HCT116 (cell line): ENCODE measurements at regions not wholly inside any gene's neighbourhood (a gene's known extent, or its start where the extent isn't known, plus 50 kb on each side); places are given as distances from the start of the nearest gene placed in this dataset.

Experiments
- ATAC-seq: fragments of 200-7000 bp; cut with Tn5 transposase; 2 replicates; pipeline ENCODE4 v1.9.1; 2020; ENCODE audit warnings: mild to moderate bottlenecking, moderate library complexity
- BruUV-seq: library from RNA; stranded (reverse); fragments of 400-500 nt; replicated peaks from 2 replicates; lab custom pipeline; 2021; lab: Mats Ljungman, UMichigan
- CTCF ChIA-PET: fragments of 300-600 bp; sonication (Branson Sonifier 250); formaldehyde crosslinking; loops from one replicate; lab custom pipeline; 2021; ENCODE audit warnings: antibody characterized with exemption; lab: Charles Lee
- POLR2A ChIA-PET: fragments of 300-600, 350-600 bp; sonication (Branson Sonifier 250); formaldehyde crosslinking; loops from one replicate; lab custom pipeline; 2021; ENCODE audit warnings: antibody characterized with exemption; lab: Charles Lee
- RAD21 ChIA-PET, 2 experiments: fragments of 300-600 bp; sonication (Branson Sonifier 250); formaldehyde crosslinking; loops; one replicate each; lab custom pipeline; 2023; ENCODE audit warnings: low total read pairs in 2 of 2; ENCODE audit not compliant: uncharacterized antibody in 2 of 2, unreplicated experiment in 2 of 2, low non-redundant PET in 1 of 2; lab: Charles Lee
- DNase-seq: peaks from one replicate; pipeline ENCODE4 v3.0.0-alpha.2; 2010; ENCODE audit warnings: low read depth, low spot score
- H2AFZ ChIP-seq: fragments of 200-600 bp; shearing (Covaris generic), sonication (generic); 2 replicates; pipeline ENCODE4 v1.6.1; 2017; ENCODE audit warnings: low read depth, mixed run types, mixed read lengths, antibody characterized with exemption, low read length; ENCODE audit not compliant: poor library complexity, severe bottlenecking
- H3K27ac ChIP-seq: 2 replicates; pipeline ENCODE4 v1.5.1; 2012; ENCODE audit warnings: low read depth, low read length
- H3K27me3 ChIP-seq: fragments of 200-600 bp; sonication (generic); 2 replicates; pipeline ENCODE4 v1.6.1; 2016; ENCODE audit warnings: mixed run types, low read length, mixed read lengths; ENCODE audit not compliant: insufficient read depth
- H3K36me3 ChIP-seq, 2 experiments: fragments of 200-500 bp in 1 of 2; fragments of 200-600 bp in 1 of 2; sonication (Bioruptor generic) in 1 of 2; sonication (generic) in 1 of 2; 2 replicates each; pipeline versions ENCODE4 v1.5.1 to v1.6.1; 2014 to 2016; ENCODE audit warnings: low read length in 2 of 2, inconsistent platforms in 1 of 2, mixed read lengths in 1 of 2, mixed run types in 1 of 2; ENCODE audit not compliant: insufficient read depth in 2 of 2, control insufficient read depth in 1 of 2
- H3K4me1 ChIP-seq, 2 experiments: fragments of 200-600 bp in 1 of 2; sonication (generic) in 1 of 2; 2 replicates each; pipeline versions ENCODE4 v1.5.1 to v1.6.1; 2012 to 2017; ENCODE audit warnings: low read length in 2 of 2, inconsistent platforms in 1 of 2, mild to moderate bottlenecking in 1 of 2, mixed read lengths in 1 of 2, mixed run types in 1 of 2, moderate library complexity in 1 of 2; ENCODE audit not compliant: insufficient read depth in 2 of 2, control insufficient read depth in 1 of 2
- H3K4me2 ChIP-seq: fragments of 200-600 bp; sonication (generic); 2 replicates; pipeline ENCODE4 v1.6.1; 2017; ENCODE audit warnings: mixed run types, low read length, mixed read lengths
- H3K4me3 ChIP-seq, 2 experiments: fragments of 200-600 bp in 1 of 2; sonication (generic) in 1 of 2; replicated peaks in 1 of 2; 2 replicates each; pipeline ENCODE4 v1.5.1; 2011 to 2016; ENCODE audit warnings: low read length in 2 of 2, control low read depth in 1 of 2, low read depth in 1 of 2, mild to moderate bottlenecking in 1 of 2, mixed read lengths in 1 of 2, mixed run types in 1 of 2
- H3K79me2 ChIP-seq: fragments of 200-600 bp; sonication (generic); 2 replicates; pipeline ENCODE4 v1.6.1; 2017; ENCODE audit warnings: mild to moderate bottlenecking, mixed run types, low read length, moderate library complexity, mixed read lengths; ENCODE audit not compliant: insufficient read depth
- H3K9ac ChIP-seq: fragments of 200-600 bp; sonication (generic); 2 replicates; pipeline ENCODE4 v1.6.1; 2016; ENCODE audit warnings: low read length, mixed read lengths
- H3K9me2 ChIP-seq: fragments of 200-600 bp; sonication (generic), shearing (Covaris generic); 2 replicates; pipeline ENCODE4 v1.6.1; 2017; ENCODE audit warnings: mixed run types, mild to moderate bottlenecking, moderate library complexity; ENCODE audit not compliant: insufficient read depth
- H3K9me3 ChIP-seq, 2 experiments: fragments of 200-500 bp in 1 of 2; fragments of 200-600 bp in 1 of 2; sonication (Bioruptor generic) in 1 of 2; sonication (generic) in 1 of 2; 2 replicates each; pipeline ENCODE4 v1.6.1; 2014 to 2017; ENCODE audit warnings: low read length in 2 of 2, mixed read lengths in 2 of 2, inconsistent platforms in 1 of 2, low read depth in 1 of 2, mild to moderate bottlenecking in 1 of 2, mixed run types in 1 of 2, moderate library complexity in 1 of 2; ENCODE audit not compliant: control insufficient read depth in 1 of 2, insufficient read depth in 1 of 2
- H4K20me1 ChIP-seq: fragments of 200-600 bp; sonication (generic), shearing (Covaris generic); 2 replicates; pipeline ENCODE4 v1.6.1; 2017; ENCODE audit warnings: mixed run types, mild to moderate bottlenecking, moderate library complexity; ENCODE audit not compliant: insufficient read depth
- CEBPB ChIP-seq: IDR thresholded peaks from 2 replicates; pipeline ENCODE4 v1.6.1; 2012; ENCODE audit warnings: low read depth
- CTCF ChIP-seq, 3 experiments: fragments of 200-600 bp in 1 of 3; sonication (generic) in 1 of 3; IDR thresholded peaks in 2 of 3; conservative IDR thresholded peaks in 1 of 3; 2 replicates each; pipeline ENCODE4 v1.5.1; 2012 to 2017; ENCODE audit warnings: low read depth in 2 of 3, low read length in 2 of 3, antibody characterized with exemption in 1 of 3, borderline replicate concordance in 1 of 3, control low read depth in 1 of 3, mild to moderate bottlenecking in 1 of 3, mixed read lengths in 1 of 3, mixed run types in 1 of 3, moderate library complexity in 1 of 3; ENCODE audit not compliant: insufficient read depth in 1 of 3
- ELF1 ChIP-seq: IDR thresholded peaks from 2 replicates; pipeline ENCODE4 v1.6.1; 2012; ENCODE audit warnings: low read depth, borderline replicate concordance
- EZH2 ChIP-seq: fragments of 200-600 bp; sonication (generic); IDR thresholded peaks from 2 replicates; pipeline ENCODE4 v1.6.1; 2017; ENCODE audit warnings: antibody characterized with exemption, mixed run types
- EZH2phosphoT487 ChIP-seq: fragments of 200-600 bp; IDR thresholded peaks from 2 replicates; pipeline ENCODE4 v1.6.1; 2018; ENCODE audit warnings: antibody characterized with exemption, borderline replicate concordance
- JUND ChIP-seq: IDR thresholded peaks from 2 replicates; pipeline ENCODE4 v1.6.1; 2012
- MAX ChIP-seq: IDR thresholded peaks from 2 replicates; pipeline ENCODE4 v1.6.1; 2012
- POLR2AphosphoS5 ChIP-seq: IDR thresholded peaks from 2 replicates; pipeline ENCODE4 v1.6.1; 2011; ENCODE audit warnings: mild to moderate bottlenecking, low read depth, low read length, moderate library complexity
- RAD21 ChIP-seq: IDR thresholded peaks from 2 replicates; pipeline ENCODE4 v1.6.1; 2012; ENCODE audit warnings: low read depth, mild to moderate bottlenecking
- SIN3A ChIP-seq: IDR thresholded peaks from 2 replicates; pipeline ENCODE4 v1.6.1; 2012; ENCODE audit warnings: low read depth
- SRF ChIP-seq: IDR thresholded peaks from 2 replicates; pipeline ENCODE4 v1.6.1; 2012; ENCODE audit warnings: low read depth
- YY1 ChIP-seq: IDR thresholded peaks from 2 replicates; pipeline ENCODE4 v1.6.1; 2011; ENCODE audit warnings: low read length, low read depth, moderate library complexity, mild to moderate bottlenecking; ENCODE audit not compliant: insufficient replicate concordance; ENCODE audit errors: extremely low read depth
- ZBTB33 ChIP-seq: IDR thresholded peaks from 2 replicates; pipeline ENCODE4 v1.6.1; 2011; ENCODE audit warnings: mild to moderate bottlenecking, low read length, moderate library complexity; ENCODE audit not compliant: insufficient replicate concordance; ENCODE audit errors: extremely low read depth
- ZFX ChIP-seq: fragments of 450-650 bp; IDR thresholded peaks from 2 replicates; pipeline ENCODE4 v1.6.1; 2017
- ZNF274 ChIP-seq: fragments of 200-500 bp; sonication (Bioruptor generic); IDR thresholded peaks from 2 replicates; pipeline ENCODE4 v1.6.1; 2014; ENCODE audit warnings: mild to moderate bottlenecking, low read depth, low read length, inconsistent platforms
- intact Hi-C: fragments of 100-400 bp; cut with micrococcal nuclease; formaldehyde crosslinking; loops from 2 replicates; pipeline ENCODE4 v1.10.0; 2022
- TF ChIP-seq, protein P1 (sequence below): IDR thresholded peaks from 2 replicates; pipeline ENCODE4 v1.6.1; 2012
- TF ChIP-seq, protein P2 (sequence below): IDR thresholded peaks from 2 replicates; pipeline ENCODE4 v1.6.1; 2012; ENCODE audit warnings: low read depth

DNA sequence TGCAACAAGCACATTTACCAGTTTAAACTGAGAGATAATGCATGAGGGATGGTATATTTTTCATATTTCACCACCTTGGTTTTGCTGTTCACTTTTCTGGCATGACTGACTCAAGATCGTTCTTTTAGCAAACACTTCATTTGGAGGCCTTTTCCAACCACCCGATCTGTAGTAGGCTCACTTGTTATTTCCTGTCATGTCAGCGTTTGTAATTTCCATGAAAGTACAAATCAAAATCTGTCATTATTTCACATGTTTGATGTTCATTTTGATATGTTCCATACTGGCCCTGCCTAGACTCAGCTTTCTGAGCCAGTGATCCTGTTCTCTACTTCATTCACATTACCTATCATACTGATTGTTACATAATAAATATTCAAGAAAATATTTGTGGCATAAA, 1888.3 kb upstream of the PCDH7 start:
- no TSS peak for BruUV-seq
- intact Hi-C loops = no loop called here

More for the DNA sequence above, 1888.3 kb upstream of the PCDH7 start:
- Histone ChIP-seq H3K27ac (no peak overlapping the region), H4K20me1 (no peaks in the 10 kb centered on the region), H3K36me3 (no peaks in the 10 kb centered on the region), H3K4me1 (no peaks in the 10 kb centered on the region), H2AFZ (no peak overlapping the region), H3K4me3 (no peak overlapping the region), H3K9me3 (no peaks in the 10 kb centered on the region), H3K4me2 (no peak overlapping the region), H3K9ac (no peak overlapping the region), H3K27me3 (no peaks in the 10 kb centered on the region), H3K79me2 (no peaks in the 10 kb centered on the region), H3K9me2 (no peaks in the 10 kb centered on the region)
- CTCF ChIA-PET = no interaction called here
- ATAC-seq (no peak), DNase-seq (no peak)
- TF ChIP-seq, protein P1, sequence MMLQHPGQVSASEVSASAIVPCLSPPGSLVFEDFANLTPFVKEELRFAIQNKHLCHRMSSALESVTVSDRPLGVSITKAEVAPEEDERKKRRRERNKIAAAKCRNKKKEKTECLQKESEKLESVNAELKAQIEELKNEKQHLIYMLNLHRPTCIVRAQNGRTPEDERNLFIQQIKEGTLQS = no peak
- TF ChIP-seq EZH2phosphoT487 = no peak
- TF ChIP-seq ZFX = no peak
- TF ChIP-seq, protein P2, sequence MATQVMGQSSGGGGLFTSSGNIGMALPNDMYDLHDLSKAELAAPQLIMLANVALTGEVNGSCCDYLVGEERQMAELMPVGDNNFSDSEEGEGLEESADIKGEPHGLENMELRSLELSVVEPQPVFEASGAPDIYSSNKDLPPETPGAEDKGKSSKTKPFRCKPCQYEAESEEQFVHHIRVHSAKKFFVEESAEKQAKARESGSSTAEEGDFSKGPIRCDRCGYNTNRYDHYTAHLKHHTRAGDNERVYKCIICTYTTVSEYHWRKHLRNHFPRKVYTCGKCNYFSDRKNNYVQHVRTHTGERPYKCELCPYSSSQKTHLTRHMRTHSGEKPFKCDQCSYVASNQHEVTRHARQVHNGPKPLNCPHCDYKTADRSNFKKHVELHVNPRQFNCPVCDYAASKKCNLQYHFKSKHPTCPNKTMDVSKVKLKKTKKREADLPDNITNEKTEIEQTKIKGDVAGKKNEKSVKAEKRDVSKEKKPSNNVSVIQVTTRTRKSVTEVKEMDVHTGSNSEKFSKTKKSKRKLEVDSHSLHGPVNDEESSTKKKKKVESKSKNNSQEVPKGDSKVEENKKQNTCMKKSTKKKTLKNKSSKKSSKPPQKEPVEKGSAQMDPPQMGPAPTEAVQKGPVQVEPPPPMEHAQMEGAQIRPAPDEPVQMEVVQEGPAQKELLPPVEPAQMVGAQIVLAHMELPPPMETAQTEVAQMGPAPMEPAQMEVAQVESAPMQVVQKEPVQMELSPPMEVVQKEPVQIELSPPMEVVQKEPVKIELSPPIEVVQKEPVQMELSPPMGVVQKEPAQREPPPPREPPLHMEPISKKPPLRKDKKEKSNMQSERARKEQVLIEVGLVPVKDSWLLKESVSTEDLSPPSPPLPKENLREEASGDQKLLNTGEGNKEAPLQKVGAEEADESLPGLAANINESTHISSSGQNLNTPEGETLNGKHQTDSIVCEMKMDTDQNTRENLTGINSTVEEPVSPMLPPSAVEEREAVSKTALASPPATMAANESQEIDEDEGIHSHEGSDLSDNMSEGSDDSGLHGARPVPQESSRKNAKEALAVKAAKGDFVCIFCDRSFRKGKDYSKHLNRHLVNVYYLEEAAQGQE = no peak
- no peak for TF ChIP-seq CTCF (IDR thresholded peaks at IDR 0.05 in 2 of 3, conservative IDR thresholded peaks at IDR 0.05 in 1 of 3; ENCODE audit: borderline replicate concordance in 1 of 3, insufficient read depth in 1 of 3, low read depth in 2 of 3, low read length in 2 of 3)
- TF ChIP-seq SRF = no peak
- TF ChIP-seq POLR2AphosphoS5 = no peak
- no peak for TF ChIP-seq MAX
- no peak for TF ChIP-seq JUND
- no peak for TF ChIP-seq RAD21
- no peak for TF ChIP-seq EZH2
- TF ChIP-seq ZBTB33 = no peak
- TF ChIP-seq CEBPB = no peak
- TF ChIP-seq SIN3A = no peak
- TF ChIP-seq YY1 = no peak
- no peak for TF ChIP-seq ZNF274
- no peak for TF ChIP-seq ELF1
- RAD21 ChIA-PET = no interaction called here
- POLR2A ChIA-PET = no interaction called here
